Body of pancreas (tissue), 4 donors: ENCODE measurements at regions not wholly inside any gene's neighbourhood (a gene's known extent, or its start where the extent isn't known, plus 50 kb on each side); places are given as distances from the start of the nearest gene placed in this dataset.

Experiments
- POLR2A ChIP-seq, 3 donors: fragments of 450-650 bp; IDR thresholded peaks; one replicate each; pipeline ENCODE4 v1.6.1; 2016; ENCODE audit warnings: antibody characterized with exemption in 3 of 3, mild to moderate bottlenecking in 2 of 3
- TF ChIP-seq, protein P1 (sequence below), 7 experiments: fragments of 450-650 bp in 4 of 7; fragments of 200-600 bp in 3 of 7; sonication (generic) in 3 of 7; IDR thresholded peaks; one replicate each; pipeline ENCODE4 v1.5.1; 2016 to 2019; ENCODE audit warnings: antibody characterized with exemption in 7 of 7

DNA sequence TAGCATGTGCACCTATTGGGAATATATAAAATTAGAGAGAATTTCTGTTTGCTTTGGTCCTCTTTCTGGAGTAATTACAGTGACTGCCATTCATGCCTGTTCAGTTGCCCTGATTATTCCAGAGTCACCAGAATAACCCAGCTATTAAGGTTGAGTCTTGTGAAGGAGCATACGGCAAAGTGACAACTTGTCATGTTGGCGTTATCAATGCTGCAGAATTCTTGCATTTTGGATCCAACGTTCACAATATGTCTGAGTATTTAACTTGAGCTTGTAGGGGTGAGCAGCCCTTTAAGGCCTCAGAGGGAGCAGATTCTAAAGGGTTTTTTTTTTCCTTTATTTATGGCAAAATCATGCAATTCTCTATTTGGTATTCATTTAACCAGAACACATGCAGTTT lies 419.4 kb upstream of the MGMT start:
- TF ChIP-seq, protein P1, sequence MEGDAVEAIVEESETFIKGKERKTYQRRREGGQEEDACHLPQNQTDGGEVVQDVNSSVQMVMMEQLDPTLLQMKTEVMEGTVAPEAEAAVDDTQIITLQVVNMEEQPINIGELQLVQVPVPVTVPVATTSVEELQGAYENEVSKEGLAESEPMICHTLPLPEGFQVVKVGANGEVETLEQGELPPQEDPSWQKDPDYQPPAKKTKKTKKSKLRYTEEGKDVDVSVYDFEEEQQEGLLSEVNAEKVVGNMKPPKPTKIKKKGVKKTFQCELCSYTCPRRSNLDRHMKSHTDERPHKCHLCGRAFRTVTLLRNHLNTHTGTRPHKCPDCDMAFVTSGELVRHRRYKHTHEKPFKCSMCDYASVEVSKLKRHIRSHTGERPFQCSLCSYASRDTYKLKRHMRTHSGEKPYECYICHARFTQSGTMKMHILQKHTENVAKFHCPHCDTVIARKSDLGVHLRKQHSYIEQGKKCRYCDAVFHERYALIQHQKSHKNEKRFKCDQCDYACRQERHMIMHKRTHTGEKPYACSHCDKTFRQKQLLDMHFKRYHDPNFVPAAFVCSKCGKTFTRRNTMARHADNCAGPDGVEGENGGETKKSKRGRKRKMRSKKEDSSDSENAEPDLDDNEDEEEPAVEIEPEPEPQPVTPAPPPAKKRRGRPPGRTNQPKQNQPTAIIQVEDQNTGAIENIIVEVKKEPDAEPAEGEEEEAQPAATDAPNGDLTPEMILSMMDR (IDR thresholded peaks at IDR 0.05), result no peak
- TF ChIP-seq POLR2A (IDR thresholded peaks at IDR 0.05), result no peak
